ENCODE measurements at regions not wholly inside any gene's neighbourhood (a gene's known extent, or its start where the extent isn't known, plus 50 kb on each side); places are given as distances from the start of the nearest gene placed in this dataset.

DNA sequence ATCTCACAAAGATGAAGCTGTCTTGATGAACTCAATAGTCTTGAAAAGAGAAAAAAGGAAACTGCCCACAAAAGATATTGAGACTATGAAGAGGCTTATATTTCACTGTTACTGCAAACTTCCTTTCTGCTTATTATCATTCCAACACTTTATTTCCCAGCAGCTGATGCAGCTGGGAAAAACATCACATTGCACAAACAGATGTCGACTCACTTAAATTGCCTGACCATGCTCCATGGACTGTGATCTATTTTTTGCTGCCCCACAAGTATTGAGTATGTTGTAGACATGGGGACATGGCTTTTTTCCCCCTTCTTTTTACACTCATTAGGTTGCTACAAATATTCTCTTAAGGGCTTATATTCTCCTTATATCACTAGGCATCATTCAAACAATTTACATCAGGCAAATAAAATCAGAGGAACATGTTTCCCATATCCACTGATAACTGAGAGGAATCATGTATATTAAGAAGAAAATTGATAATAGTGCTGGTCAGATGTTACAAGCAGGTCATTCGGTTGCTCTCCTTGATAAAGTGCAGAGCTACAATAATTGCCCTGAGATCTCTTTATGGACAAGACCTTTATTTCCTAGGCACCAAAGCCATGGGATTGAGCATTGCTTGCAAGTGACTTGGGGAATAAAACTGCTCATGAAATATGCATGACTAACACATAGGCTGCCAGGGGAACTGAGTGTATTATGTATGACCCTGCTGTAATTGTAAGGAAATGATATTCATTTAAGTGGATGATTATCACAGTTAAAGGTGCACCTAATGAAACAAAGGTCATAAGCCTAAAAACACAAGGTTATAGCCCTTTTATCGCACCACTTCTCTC lies 509.9 kb downstream of the ZNF608 start:
- TF ChIP-seq CTCF (conservative IDR thresholded peaks at IDR 0.05 in 1 of 2, IDR thresholded peaks at IDR 0.05 in 1 of 2; ENCODE audit: low read depth in 1 of 2, low read length in 2 of 2) (no peak), EZH2 (IDR thresholded peaks at IDR 0.05; ENCODE audit: low read length, missing control alignments) (no peak)

Measured in fibroblast of lung (primary cell).